Hematopoietic multipotent progenitor cell treated with erythropoietin and hydrocortisone succinate and interleukin-3 and kit ligand, for 8 days (in vitro differentiated cells): ENCODE measurements at regions not wholly inside any gene's neighbourhood (a gene's known extent, or its start where the extent isn't known, plus 50 kb on each side); places are given as distances from the start of the nearest gene placed in this dataset.
"Not testable (repeated sequence)": the region's sequence is repeated elsewhere in the genome, so short reads cannot be mapped to it uniquely, and the experiment has no call there.

Source experiments
- DNase-seq: peaks from one replicate; pipeline ENCODE4 v3.0.0-alpha.2; 2015

DNA sequence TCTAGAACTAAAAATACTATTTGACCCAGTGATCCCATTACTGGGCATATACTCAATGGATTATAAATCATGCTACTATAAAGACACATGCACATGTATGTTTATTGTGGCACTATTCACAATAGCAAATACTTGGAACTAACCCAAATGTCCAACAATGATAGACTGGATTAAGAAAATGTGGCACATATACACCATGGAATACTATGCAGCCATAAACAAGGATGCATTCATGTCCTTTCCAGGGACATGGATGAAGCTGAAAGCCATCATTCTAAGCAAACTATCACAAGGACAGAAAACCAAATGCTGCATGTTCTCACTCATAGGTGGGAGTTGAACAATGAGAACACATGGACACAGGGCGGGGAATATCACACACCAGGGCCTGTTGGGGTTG is 1039.0 kb downstream of the NR2F1-AS1 start:
- not testable (repeated sequence) for DNase-seq

DNA sequence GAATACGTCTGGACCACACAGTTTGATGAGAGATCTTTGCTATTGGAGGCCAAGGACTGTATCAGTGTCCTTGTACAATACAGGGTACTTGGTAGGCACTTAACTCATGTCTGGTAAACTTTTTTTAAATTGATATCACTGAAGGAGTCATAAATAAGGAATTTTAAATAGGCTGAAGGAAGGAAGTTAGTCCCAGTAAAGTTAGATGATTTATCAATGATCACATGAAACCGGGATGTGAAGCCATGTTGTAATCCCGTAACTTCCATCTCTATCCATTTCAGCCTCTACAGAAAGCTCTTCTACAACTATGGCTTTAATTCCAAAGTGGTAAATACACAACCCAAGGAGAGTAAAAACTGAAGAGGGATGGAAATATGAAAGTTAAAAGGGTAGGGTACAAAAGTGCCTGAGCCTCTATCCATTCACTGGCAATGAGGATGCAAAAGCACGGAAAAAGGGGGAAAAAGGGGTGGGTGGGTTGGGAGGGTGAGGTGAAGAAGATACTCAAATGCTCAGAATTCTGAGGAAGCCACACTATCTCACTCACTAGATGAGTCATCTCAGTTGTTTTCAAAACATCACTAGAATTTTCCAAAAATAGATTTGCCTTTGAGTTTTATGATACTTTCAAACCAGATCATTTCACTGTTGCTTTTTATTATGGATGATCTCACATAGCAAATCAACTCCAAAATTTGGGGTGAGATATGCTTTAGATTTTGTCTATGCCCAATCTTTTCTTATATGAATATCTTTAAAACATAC is 1053.5 kb downstream of the NR2F1-AS1 start:
- no peak for DNase-seq

DNA sequence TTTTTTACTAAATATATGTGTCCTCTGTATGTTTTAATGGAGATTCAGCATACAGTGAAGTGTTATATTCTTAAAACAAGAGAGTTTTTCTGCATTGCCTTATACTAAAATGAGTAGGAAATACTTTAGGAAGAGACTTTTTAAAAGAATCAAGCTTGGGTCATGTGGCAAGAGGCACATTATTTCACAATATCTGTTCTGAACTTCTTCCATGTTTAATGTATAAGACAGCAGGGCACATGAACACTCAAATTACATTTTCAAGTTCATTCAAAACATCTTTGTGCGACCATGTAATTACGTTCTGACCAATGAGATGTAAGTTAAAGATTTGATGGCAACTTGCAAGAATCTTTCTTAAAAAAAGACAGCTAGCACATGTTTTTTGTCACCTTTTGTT is 1055.9 kb downstream of the NR2F1-AS1 start:
- DNase-seq: no peak

DNA sequence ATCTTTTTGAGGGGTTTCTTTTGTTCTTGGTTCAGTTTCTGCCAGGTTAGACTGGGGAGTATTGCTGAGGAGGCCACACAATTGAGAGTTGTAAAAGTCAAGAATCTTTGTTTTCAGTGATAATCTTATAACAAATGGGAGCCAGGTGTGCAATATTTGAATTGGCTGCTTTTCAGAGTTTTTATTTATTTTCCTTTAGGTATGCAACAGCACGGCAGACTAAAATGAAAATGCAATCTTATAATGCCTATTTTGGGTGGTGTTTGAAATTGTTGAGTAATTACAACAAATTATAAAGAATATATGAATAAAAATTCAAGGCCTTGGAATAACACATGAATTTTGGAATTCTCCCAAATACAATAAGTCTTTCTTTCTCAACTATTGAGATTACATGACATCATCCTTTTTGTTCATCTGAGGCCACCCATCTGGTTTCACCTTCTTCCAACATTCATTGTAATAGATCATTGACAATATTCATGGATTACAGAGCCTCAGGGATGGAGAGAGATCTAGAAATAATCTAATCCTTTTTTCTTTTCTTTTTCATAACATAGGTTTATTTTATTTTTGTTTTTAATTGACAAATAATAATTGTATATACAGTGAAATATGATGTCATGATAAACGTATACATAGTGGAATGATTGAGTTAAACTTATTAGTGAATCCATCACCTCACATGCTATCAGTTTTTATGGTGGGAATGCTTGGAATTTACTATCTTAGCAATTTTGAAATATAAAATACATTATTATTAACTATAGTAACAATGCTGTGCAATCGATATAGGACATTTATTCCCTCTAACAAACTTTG is 1061.0 kb downstream of the NR2F1-AS1 start:
- DNase-seq: no peak

DNA sequence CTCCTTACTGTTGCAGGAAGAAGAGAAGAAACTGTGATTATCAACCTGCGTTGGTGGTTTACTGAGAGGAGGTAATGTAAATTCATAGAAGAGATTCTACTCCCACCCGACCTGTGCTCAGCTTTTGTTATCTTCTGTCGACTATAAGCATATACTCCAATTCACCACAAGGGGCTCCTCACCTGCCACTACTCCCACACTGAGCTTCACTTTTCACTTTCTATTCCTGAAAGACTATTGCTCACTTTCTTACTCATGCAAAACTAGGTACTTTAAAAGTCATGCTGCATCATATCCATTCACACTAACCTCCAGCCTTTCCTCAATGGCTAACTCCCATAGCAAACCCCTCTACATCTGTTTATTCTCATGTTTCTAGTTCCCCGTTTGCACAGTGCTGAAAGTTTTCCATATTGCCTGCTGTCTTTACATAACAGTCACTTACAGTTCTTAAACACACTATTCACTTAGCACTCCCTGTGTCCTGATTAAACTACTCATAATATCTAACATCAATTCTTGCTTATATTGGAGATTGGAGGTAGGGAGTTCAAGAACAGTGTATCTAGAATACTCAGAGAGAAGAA is 1062.6 kb downstream of the NR2F1-AS1 start:
- no peak for DNase-seq

DNA sequence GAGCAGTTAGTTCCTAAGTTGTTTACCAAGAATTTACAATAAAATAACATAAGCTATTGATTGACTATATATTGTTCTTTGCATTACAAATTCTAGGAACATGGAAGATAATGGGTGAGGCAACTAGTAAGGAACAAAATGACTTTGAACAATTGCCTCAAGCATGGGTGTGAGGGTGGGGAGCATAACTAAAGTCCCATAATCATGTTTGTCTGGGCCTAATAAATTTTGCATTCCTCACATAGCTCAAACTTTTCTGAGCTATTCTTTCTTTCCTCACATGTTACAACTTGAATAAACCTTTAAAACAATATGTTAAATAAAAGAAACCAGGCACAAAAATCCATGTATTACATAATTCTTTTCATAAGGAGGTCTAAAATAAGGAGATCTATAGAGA is 1066.1 kb downstream of the NR2F1-AS1 start:
- no peak for DNase-seq

DNA sequence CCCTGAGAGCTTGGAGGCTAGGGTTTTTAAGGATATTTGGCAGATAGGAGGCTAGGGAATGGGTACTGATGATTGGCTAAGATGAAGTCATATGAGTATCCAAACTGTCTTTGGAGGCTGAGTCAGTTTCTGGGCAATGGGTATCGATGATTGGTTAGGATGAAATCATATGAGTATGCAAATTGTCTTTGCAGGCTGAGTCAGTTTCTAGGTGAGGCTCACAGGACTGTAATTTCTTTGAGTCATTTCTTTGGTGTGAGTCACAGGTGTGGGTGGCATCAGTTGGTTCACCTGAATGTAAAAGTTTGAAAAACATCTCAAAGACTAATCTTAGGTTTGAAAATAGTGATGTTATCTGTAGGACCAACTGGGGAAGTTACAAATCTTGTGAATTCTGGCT is 1068.0 kb downstream of the NR2F1-AS1 start:
- no peak for DNase-seq

DNA sequence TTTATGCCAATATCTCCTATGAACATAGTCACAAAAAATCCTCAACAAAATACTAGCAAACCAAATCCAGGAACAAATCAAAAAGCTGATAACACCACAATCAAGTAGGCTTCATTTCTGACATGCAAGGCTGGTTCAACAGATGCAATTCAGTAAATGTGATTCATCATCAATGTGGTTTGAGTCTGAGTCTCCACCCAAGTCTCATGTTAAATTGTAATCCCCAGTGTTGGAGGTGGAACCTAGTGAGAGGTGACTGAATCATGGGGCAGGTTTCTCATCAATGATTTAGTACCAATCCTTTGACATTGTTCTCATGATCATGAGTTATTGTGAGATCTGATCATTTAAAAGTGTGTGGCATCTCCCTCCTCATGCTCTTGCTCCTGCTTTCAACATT is 1072.7 kb downstream of the NR2F1-AS1 start:
- no peak for DNase-seq

DNA sequence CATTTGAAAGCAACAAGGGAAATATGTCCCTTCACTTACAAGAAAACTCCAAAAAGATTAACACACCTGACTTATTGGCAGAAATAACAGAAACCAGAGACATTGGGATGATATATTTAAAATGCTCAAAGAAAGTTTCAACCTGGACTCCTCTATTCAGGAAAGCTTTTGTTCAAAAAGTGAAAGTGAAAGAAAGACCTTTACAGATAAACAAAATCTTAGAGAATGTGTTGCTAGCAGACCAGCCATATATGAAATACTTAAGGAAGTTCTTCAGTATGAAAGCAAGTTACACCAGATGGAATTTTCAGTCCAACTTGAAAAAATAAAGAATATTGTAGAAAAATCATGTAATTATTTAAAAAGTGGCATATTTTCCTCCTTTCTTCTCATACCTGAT is 1075.1 kb downstream of the NR2F1-AS1 start:
- DNase-seq: no peak

DNA sequence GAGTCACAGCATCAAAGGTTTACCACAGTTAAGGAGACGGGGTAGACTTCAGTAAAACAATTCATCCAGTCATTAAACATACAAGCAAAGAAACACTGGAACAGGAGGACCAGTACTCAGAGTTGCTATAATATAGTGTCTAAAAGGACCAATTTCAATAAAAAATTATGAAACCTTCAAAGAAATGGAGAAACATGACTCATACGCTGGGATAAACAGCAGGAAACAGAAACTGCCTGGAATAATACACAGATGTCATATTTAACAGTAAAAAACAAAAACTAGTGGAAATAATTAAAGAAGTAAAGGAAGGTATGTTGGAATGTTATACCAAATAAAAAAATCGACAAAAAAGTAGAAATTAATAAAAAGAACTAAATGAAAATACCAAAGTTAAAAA is 1075.9 kb downstream of the NR2F1-AS1 start:
- DNase-seq: no peak

DNA sequence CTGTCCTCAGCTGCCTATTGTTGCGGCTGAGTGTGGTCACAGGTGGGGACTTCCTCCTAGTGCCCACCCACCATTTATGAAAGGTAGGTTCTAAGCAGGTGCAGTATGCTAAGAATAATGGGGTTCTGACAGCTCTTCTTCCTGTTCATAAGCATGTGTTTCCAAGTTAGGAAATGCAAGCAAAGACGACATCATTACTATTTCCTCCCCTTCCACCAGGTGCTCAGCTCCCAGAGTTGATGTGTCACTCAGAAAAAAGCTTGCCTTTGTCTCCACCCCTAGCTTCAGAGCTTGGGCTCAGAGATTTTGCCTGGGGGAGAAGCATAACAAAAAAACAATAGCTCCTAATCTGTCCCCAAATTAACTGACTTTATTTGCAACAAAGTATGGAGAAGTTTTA is 1076.7 kb downstream of the NR2F1-AS1 start:
- no peak for DNase-seq

DNA sequence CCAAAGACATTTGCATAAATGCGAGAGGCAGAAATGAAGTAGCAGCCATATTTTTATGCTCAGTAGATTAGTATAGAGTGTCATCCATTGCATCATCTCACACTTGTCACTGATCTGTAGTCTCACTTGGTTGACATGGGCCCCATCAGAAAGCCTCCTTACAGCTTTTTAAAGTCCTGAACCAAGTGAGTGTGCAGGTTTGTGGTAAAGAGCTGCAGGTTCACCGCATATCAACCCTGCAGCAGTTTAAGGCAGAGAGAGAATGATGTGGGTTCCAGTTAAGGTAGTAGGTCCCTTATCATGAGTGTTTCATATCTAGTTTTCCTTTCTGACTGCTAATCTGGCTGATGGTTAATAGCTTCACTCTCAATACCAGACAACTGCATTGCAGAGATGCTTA is 1080.3 kb downstream of the NR2F1-AS1 start:
- no peak for DNase-seq

DNA sequence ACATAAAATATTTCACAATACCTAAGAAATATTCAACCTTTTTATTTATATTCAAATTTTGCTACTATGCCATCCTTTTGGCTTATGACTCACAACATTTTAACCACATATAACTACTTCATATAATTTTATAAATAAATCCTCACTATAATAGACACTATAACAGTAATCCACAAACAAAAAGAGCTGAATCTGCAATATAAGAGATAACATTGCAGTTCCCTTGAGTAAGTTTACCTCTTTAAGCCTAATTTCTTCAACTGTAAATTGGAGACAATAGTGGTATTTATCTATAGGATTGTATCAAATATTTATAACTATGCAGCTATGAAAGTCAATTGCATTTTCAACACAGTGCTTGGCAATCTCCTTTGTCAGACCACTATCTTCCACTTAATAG is 1084.5 kb downstream of the NR2F1-AS1 start:
- DNase-seq: no peak

DNA sequence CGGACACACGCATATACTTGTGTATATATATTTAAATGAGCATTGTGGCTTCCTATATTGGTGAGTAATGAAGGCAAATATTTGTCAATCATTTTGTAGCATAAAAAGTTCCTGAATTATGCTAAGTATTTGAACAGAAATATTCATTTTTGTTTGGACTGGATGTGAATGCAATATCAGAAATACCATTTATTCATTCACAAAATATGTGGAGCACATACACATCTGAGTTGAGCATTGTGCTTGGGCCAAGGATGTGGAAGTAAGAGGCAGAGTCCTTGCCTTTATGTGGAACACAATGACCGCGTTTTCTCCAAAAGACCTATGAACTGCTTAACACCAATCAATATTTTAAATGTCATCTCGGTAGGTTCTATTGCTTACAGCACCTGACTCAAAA is 1086.5 kb downstream of the NR2F1-AS1 start:
- DNase-seq: no peak

DNA sequence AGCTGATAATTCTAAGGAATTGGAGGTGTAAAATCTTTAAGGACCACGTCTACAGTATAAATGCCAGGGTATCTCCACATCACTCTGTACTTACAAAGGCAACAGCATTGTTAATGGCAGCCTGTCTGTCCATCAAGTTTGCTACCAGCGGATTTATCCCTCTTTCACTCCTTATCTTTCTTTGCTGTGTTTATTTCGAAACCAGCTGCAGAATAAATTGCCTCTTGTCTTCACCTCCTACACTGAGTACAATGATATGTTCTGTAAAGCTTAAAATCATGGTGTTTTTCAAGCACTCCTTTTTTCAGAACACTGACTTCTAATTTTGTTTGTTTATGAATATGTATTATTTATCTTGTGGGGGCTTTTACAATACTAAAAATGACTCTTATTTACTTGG is 1088.1 kb downstream of the NR2F1-AS1 start:
- no peak for DNase-seq

DNA sequence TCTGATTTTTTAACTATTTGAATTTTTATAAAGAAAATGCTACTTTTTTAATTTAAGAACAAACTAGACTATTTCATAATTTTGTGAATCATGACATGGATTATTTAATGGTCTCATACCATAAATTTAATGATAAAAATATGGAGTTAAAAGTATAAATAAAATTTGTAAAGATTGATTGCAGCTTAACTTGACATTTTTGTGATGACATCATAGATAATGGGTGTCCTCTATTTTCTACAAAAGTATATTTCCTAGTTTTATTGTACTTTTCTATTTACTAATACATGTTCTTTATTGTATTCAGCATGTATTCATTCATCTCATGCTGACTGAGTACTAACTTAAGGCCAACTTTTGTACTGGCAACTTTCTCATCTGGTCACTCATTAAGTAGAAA is 1096.5 kb downstream of the NR2F1-AS1 start:
- no peak for DNase-seq

DNA sequence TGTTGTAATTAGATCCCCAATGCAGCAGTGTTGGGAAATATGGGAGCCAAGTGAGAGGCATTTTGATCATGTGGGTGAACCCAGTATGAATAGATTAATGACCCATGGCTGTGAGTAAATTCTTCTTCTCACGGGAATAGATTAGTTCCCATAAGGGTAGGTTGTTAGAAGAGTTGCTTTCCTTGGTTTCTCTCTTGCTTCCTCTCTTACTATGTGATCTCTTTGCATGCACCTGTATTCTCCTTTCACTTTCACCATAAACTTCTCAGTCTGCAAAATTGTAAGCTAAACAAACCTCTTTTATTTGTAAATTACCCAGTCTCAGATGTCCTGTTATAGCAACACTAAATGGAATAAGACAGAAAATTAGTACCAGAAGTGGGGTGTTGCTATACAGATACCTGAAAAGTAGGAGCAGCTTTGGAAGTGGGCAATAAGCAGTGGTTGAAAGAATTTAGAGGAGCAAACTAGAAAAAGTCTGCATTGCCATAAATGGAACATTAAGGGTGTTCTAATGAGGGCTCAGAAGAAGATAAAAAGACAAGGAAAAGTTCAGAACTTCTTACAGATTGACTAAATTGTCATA is 1090.0 kb upstream of the ARRDC3 start:
- DNase-seq: no peak

DNA sequence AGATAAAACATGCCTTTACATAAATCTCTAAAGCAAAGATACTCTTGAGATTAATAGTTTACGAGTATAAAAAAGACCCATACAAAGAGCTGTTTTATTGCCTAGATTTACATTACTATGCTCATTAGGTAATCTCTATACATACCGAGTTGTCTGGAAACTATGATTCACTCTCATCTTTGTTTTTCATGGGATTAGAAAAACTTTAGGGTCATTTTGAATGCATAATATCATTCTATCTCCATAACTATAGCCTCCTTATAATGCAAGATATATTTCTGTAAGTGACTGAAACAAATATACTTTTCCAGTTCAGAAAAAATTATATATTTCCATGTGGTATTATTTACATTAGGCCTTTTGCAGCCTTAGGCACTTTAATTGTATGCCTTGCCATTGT is 1088.7 kb upstream of the ARRDC3 start:
- DNase-seq: no peak

DNA sequence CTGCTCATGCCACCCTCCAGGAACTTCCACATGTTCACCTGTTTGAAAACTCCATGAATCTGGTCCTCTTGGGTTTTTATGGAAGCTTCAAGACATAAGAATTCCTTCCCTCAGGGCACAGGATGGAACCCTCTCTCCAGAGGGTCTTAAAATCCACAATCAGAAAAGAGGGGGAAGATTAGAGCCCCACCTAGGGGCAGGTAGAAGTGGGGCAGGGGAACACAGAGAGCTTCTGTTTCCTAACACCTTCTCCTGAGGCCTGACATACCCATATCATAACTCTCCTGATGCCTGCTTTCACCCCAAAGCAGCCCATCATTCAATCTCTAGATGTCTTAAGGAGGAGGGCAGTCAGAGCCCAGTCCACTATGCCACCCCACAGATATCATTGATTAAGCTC is 1087.7 kb upstream of the ARRDC3 start:
- DNase-seq: no peak

DNA sequence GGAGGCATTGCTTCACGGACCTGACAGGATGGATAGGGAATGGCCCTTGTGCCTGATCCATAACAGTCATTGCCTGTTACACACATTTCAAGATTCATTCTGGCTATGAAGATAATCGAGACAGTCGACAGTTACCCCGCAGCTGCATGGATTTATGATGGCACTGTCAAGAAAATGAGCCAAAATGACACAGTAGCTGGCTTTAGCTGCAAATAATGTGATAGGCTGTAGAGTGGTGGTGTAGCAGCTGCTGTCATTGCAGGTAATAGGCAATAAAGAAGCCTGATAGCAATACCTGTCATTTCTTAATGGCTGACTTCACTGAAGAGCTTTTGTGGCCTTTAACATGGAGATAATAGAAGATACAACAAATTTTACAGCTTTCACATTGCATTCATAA is 1085.2 kb upstream of the ARRDC3 start:
- DNase-seq: no peak

DNA sequence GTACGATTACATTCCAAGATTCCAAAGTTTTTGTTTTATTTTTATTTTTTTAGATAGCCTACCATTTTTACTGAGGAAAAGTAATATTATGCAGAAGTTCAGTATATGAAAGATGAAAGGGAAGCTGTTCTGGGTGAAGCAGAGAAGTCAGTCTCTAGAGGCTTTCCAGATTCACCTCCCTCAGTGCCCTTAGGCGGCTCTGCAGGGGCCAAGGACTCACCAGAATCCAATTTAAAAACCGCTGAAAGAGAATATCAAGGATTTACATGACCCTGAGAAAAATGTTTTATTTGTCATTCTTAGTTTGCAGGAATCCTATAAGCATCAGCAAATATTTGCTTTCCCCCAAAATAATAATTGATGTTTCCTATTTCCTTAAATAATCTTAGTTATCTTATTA is 1084.6 kb upstream of the ARRDC3 start:
- no peak for DNase-seq

DNA sequence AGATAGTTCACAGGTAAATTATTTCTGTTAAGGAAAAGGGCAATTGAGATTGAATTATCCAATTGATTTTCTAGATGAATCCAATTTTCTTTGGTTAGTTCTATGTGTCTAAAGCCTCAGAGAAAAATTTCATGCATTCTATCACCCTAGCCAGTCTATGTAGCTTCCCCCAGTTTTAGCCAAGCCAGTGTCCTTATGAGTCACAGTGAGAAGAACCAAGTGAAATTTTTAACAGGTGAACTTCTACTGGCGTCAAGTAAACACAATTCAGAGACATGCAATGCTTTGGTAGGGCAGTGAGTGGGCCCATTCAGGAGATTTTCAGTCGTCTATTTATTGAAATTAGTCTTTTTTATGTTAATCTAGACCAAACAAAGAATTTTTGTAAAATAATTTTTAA is 1077.4 kb upstream of the ARRDC3 start:
- DNase-seq: no peak

DNA sequence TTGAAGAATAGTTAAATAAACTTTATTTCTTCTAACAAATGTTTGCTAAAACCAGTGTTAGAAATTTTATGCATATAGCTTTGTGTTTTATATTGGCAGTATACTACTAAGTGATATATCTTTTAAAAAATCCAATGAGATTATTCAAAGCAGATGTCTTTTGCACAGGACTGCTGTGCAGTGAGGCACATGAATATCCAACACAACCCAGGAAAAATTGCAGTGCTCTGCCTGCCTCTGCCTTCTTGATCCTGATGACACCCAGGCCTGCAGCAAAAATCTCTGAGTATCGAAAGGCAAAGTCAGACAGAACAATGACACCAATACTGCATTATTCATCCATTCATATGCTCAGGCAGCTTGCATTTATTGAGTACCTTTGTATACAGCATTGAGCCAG is 1076.5 kb upstream of the ARRDC3 start:
- no peak for DNase-seq

DNA sequence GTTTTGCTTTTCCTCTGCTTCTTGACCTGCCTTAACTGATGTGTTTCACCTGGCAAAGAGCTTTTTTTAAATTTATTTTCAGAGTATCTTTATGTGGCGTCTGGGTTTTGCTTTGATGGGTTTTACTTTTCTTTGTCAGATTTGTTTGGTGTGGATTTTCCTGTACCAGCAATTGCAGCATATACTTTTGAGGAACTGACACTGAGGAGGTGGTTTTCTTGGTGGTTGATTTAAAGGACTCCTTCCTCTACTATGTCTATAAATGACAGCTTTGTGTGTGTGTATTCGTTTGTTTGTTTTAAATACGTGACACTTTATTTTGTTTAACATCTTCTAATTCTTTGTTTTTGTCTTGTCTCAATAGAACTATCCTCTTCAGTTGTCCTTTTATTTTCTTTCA is 1071.9 kb upstream of the ARRDC3 start:
- no peak for DNase-seq
